Neural cell (in vitro differentiated cells): ENCODE measurements at regions not wholly inside any gene's neighbourhood (a gene's known extent, or its start where the extent isn't known, plus 50 kb on each side); places are given as distances from the start of the nearest gene placed in this dataset.

ENCODE experiments used
- H2AFZ ChIP-seq: fragments of 200-600, 300-800 bp; sonication (generic), shearing (Covaris generic); 2 replicates; pipeline ENCODE4 v1.6.0; 2014; ENCODE audit warnings: low read depth, mild to moderate bottlenecking, antibody characterized with exemption, low read length, moderate library complexity
- H3F3A ChIP-seq: fragments of 200-600 bp; shearing (Covaris generic); 2 replicates; pipeline ENCODE4 v1.6.1; 2016; ENCODE audit warnings: mild to moderate bottlenecking, moderate library complexity, mixed read lengths, antibody characterized with exemption, low read length; ENCODE audit not compliant: insufficient read depth, poor library complexity, severe bottlenecking
- H3K27ac ChIP-seq: fragments of 200-600, 300-800 bp; sonication (generic), shearing (Covaris generic); 2 replicates; pipeline ENCODE4 v1.5.1; 2014; ENCODE audit warnings: mild to moderate bottlenecking, low read length, moderate library complexity
- H3K27me3 ChIP-seq: fragments of 300-800, 200-600 bp; sonication (generic), shearing (Covaris generic); 2 replicates; pipeline ENCODE4 v1.6.0; 2014; ENCODE audit warnings: mild to moderate bottlenecking, low read depth, low read length, moderate library complexity; ENCODE audit not compliant: insufficient read depth
- H3K36me3 ChIP-seq: fragments of 300-800, 200-600 bp; sonication (generic), shearing (Covaris generic); 2 replicates; pipeline ENCODE4 v1.5.1; 2014; ENCODE audit warnings: mild to moderate bottlenecking, antibody characterized with exemption, low read length, moderate library complexity; ENCODE audit not compliant: insufficient read depth
- H3K4me2 ChIP-seq: fragments of 300-800, 200-600 bp; sonication (generic), shearing (Covaris generic); 2 replicates; pipeline ENCODE4 v1.6.0; 2014; ENCODE audit warnings: mild to moderate bottlenecking, low read length
- H3K4me3 ChIP-seq: fragments of 300-800, 200-600 bp; sonication (generic), shearing (Covaris generic); 2 replicates; pipeline ENCODE4 v1.5.1; 2014; ENCODE audit warnings: mild to moderate bottlenecking, low read length, moderate library complexity
- H3K79me2 ChIP-seq: fragments of 200-600 bp; shearing (Covaris generic); replicated peaks from 2 replicates; pipeline ENCODE4 v1.6.0; 2014; ENCODE audit warnings: mild to moderate bottlenecking, low read length, moderate library complexity; ENCODE audit not compliant: insufficient read depth
- H3K9ac ChIP-seq: fragments of 300-800, 200-600 bp; sonication (generic), shearing (Covaris generic); 2 replicates; pipeline ENCODE4 v1.6.1; 2016; ENCODE audit warnings: mild to moderate bottlenecking, low read length, mixed read lengths
- H3K9me2 ChIP-seq: fragments of 200-600 bp; shearing (Covaris generic); 2 replicates; pipeline ENCODE4 v1.6.1; 2016; ENCODE audit warnings: mild to moderate bottlenecking, low read length, mixed read lengths; ENCODE audit not compliant: insufficient read depth
- H3K9me3 ChIP-seq: fragments of 200-600, 300-800 bp; sonication (generic), shearing (Covaris generic); 2 replicates; pipeline ENCODE4 v1.6.1; 2016; ENCODE audit warnings: mild to moderate bottlenecking, mixed run types, low read length, moderate library complexity, mixed read lengths
- H4K20me1 ChIP-seq: fragments of 200-600 bp; shearing (Covaris generic); 2 replicates; pipeline ENCODE4 v1.6.1; 2016; ENCODE audit warnings: mild to moderate bottlenecking, mixed run types; ENCODE audit not compliant: insufficient read depth
- CTCF ChIP-seq: fragments of 450-650 bp; IDR thresholded peaks from 2 replicates; pipeline ENCODE4 v1.5.1; 2014; ENCODE audit warnings: antibody characterized with exemption, mild to moderate bottlenecking, moderate library complexity; ENCODE audit not compliant: poor library complexity, severe bottlenecking
- EP300 ChIP-seq: fragments of 450-650 bp; conservative IDR thresholded peaks from 2 replicates; pipeline ENCODE4 v1.6.1; 2014; ENCODE audit warnings: antibody characterized with exemption, mild to moderate bottlenecking, moderate library complexity; ENCODE audit not compliant: poor library complexity, severe bottlenecking
- EZH2 ChIP-seq: fragments of 200-600, 300-800 bp; shearing (Covaris generic), sonication (generic); IDR thresholded peaks from 2 replicates; pipeline ENCODE4 v1.6.1; 2014; ENCODE audit warnings: antibody characterized with exemption, low read length, borderline replicate concordance, mild to moderate bottlenecking; ENCODE audit not compliant: insufficient read depth, poor library complexity, severe bottlenecking
- MXI1 ChIP-seq: fragments of 450-650 bp; conservative IDR thresholded peaks from 2 replicates; pipeline ENCODE4 v1.6.1; 2014; ENCODE audit warnings: antibody characterized with exemption, mild to moderate bottlenecking; ENCODE audit not compliant: poor library complexity, severe bottlenecking
- POLR2AphosphoS5 ChIP-seq: IDR thresholded peaks from 2 replicates; pipeline ENCODE4 v1.6.1; 2012
- RAD21 ChIP-seq: fragments of 450-650 bp; conservative IDR thresholded peaks from 2 replicates; pipeline ENCODE4 v1.6.1; 2014; ENCODE audit warnings: antibody characterized with exemption, mild to moderate bottlenecking, moderate library complexity
- SMC3 ChIP-seq: fragments of 450-650 bp; conservative IDR thresholded peaks from 2 replicates; pipeline ENCODE4 v1.6.1; 2014; ENCODE audit warnings: antibody characterized with exemption, mild to moderate bottlenecking, moderate library complexity; ENCODE audit not compliant: poor library complexity
- TAF1 ChIP-seq: IDR thresholded peaks from 2 replicates; pipeline ENCODE4 v1.6.1; 2012; ENCODE audit warnings: low read depth
- TF ChIP-seq, protein P1 (sequence below): IDR thresholded peaks from 2 replicates; pipeline ENCODE4 v1.6.1; 2012; ENCODE audit warnings: borderline replicate concordance

- Histone ChIP-seq H3K27me3 (no peaks in the 10 kb centered on the region), H3F3A (no peaks in the 10 kb centered on the region), H2AFZ (no peak overlapping the region), H3K9ac (no peak overlapping the region), H3K4me3 (no peak overlapping the region), H4K20me1 (no peaks in the 10 kb centered on the region), H3K79me2 (no peaks in the 10 kb centered on the region), H3K27ac (no peak overlapping the region), H3K4me2 (no peak overlapping the region), H3K9me3 (no peaks in the 10 kb centered on the region), H3K36me3 (no peaks in the 10 kb centered on the region), H3K9me2 (no peaks in the 10 kb centered on the region)
- no peak for TF ChIP-seq EP300
- TF ChIP-seq CTCF: no peak
- TF ChIP-seq, protein P1, sequence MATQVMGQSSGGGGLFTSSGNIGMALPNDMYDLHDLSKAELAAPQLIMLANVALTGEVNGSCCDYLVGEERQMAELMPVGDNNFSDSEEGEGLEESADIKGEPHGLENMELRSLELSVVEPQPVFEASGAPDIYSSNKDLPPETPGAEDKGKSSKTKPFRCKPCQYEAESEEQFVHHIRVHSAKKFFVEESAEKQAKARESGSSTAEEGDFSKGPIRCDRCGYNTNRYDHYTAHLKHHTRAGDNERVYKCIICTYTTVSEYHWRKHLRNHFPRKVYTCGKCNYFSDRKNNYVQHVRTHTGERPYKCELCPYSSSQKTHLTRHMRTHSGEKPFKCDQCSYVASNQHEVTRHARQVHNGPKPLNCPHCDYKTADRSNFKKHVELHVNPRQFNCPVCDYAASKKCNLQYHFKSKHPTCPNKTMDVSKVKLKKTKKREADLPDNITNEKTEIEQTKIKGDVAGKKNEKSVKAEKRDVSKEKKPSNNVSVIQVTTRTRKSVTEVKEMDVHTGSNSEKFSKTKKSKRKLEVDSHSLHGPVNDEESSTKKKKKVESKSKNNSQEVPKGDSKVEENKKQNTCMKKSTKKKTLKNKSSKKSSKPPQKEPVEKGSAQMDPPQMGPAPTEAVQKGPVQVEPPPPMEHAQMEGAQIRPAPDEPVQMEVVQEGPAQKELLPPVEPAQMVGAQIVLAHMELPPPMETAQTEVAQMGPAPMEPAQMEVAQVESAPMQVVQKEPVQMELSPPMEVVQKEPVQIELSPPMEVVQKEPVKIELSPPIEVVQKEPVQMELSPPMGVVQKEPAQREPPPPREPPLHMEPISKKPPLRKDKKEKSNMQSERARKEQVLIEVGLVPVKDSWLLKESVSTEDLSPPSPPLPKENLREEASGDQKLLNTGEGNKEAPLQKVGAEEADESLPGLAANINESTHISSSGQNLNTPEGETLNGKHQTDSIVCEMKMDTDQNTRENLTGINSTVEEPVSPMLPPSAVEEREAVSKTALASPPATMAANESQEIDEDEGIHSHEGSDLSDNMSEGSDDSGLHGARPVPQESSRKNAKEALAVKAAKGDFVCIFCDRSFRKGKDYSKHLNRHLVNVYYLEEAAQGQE: no peak
- no peak for TF ChIP-seq RAD21
- TF ChIP-seq EZH2: no peak
- TF ChIP-seq POLR2AphosphoS5: no peak
- no peak for TF ChIP-seq MXI1
- TF ChIP-seq SMC3: no peak
Measured at GRCh38 chr2:204251158-204251997, 293.9 kb upstream of the PARD3B start.

DNA sequence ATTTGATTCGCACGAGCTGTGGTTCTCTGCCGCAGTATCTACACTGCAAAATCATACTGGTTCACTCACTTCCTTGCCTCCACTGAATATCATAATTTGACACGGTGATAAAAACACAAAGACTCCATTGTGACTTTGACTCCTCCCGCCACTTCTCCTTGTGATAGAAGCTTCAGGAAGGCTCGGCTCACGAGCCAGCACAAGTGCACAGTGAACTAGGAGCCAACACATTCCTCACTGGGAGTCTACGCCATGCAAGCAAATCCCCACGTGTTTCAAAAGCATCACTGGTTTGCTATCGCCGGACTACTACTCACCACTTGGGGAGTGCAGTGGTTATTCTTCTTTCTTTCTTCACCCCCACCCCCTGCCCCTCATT lies 293.3 kb upstream of the PARD3B start:
- no peaks in the 10 kb centered on the region for H3K27me3 ChIP-seq
- no peak overlapping the region for H2AFZ ChIP-seq
- H3K9me3 ChIP-seq: no peaks in the 10 kb centered on the region
- TF ChIP-seq POLR2AphosphoS5: no peak
- no peak for TF ChIP-seq CTCF
- TF ChIP-seq RAD21: no peak
- TF ChIP-seq TAF1: no peak
- TF ChIP-seq, protein P1: no peak
- no peak for TF ChIP-seq EZH2
- H3K9ac ChIP-seq: no peak overlapping the region
- no peaks in the 10 kb centered on the region for H3K36me3 ChIP-seq
- no peak overlapping the region for H3K4me2 ChIP-seq
- no peaks in the 10 kb centered on the region for H3K79me2 ChIP-seq
- H3F3A ChIP-seq: no peaks in the 10 kb centered on the region
- H3K4me3 ChIP-seq: no peak overlapping the region
- H4K20me1 ChIP-seq: no peaks in the 10 kb centered on the region
- H3K9me2 ChIP-seq: no peaks in the 10 kb centered on the region
- H3K27ac ChIP-seq: no peak overlapping the region
